GM12878 (cell line): ENCODE measurements at regions not wholly inside any gene's neighbourhood (a gene's known extent, or its start where the extent isn't known, plus 50 kb on each side); places are given as distances from the start of the nearest gene placed in this dataset.

Experiments used
- E4F1 ChIP-seq: fragments of 450-650 bp; IDR thresholded peaks from 2 replicates; pipeline ENCODE4 v1.6.1; 2018; ENCODE audit warnings: borderline replicate concordance, mild to moderate bottlenecking; ENCODE audit not compliant: partially characterized antibody
- JUND ChIP-seq: IDR thresholded peaks from 2 replicates; pipeline ENCODE4 v1.6.1; 2012; ENCODE audit warnings: low read depth, mild to moderate bottlenecking, low read length, improper control_type of control experiment, moderate library complexity
- KLF5 ChIP-seq: fragments of 450-650 bp; IDR thresholded peaks from 2 replicates; pipeline ENCODE4 v1.6.1; 2014; ENCODE audit warnings: mild to moderate bottlenecking; ENCODE audit not compliant: partially characterized antibody
- MTA3 ChIP-seq: IDR thresholded peaks from 2 replicates; pipeline ENCODE4 v1.6.1; 2012; ENCODE audit warnings: low read length, inconsistent platforms, borderline replicate concordance
- NFXL1 ChIP-seq: fragments of 450-650 bp; IDR thresholded peaks from 2 replicates; pipeline ENCODE4 v1.6.1; 2017; ENCODE audit warnings: antibody characterized with exemption, mild to moderate bottlenecking, borderline replicate concordance
- POLR2AphosphoS2 ChIP-seq: IDR thresholded peaks from 2 replicates; pipeline ENCODE4 v1.6.1; 2011; ENCODE audit warnings: low read depth, mild to moderate bottlenecking, low read length, improper control_type of control experiment, moderate library complexity
- SKIL ChIP-seq: fragments of 450-650 bp; IDR thresholded peaks from 2 replicates; pipeline ENCODE4 v1.6.1; 2017; ENCODE audit warnings: mild to moderate bottlenecking, low read depth, inconsistent platforms; ENCODE audit not compliant: poor library complexity, severe bottlenecking
- SRF ChIP-seq, 2 experiments: IDR thresholded peaks; 2 replicates each; pipeline ENCODE4 v1.6.1; 2011; ENCODE audit warnings: low read depth in 2 of 2, low read length in 2 of 2, mild to moderate bottlenecking in 1 of 2, moderate library complexity in 1 of 2
- SUPT20H ChIP-seq: IDR thresholded peaks from 2 replicates; pipeline ENCODE4 v1.6.1; 2011; ENCODE audit warnings: low read depth, mild to moderate bottlenecking, low read length, moderate library complexity, borderline replicate concordance; ENCODE audit not compliant: control insufficient read depth
- TAF1 ChIP-seq: IDR thresholded peaks from 2 replicates; pipeline ENCODE4 v1.6.1; 2011; ENCODE audit warnings: mild to moderate bottlenecking, low read depth, low read length, borderline replicate concordance
- TCF3 ChIP-seq: IDR thresholded peaks from 2 replicates; pipeline ENCODE4 v1.6.1; 2012; ENCODE audit warnings: low read depth, mild to moderate bottlenecking, low read length, borderline replicate concordance; ENCODE audit not compliant: insufficient read depth
- ZNF24 ChIP-seq: fragments of 450-650 bp; IDR thresholded peaks from 2 replicates; pipeline ENCODE4 v1.6.1; 2017; ENCODE audit warnings: antibody characterized with exemption, mild to moderate bottlenecking
- TF ChIP-seq, protein P1 (sequence below): fragments of 450-650 bp; IDR thresholded peaks from 2 replicates; pipeline ENCODE4 v1.6.1; 2016; ENCODE audit warnings: mild to moderate bottlenecking
- TF ChIP-seq, protein P2 (sequence below): fragments of 450-650 bp; formaldehyde crosslinking; IDR thresholded peaks from 2 replicates; pipeline ENCODE4 v1.4.0; 2022; ENCODE audit warnings: mild to moderate bottlenecking, moderate library complexity
- TF ChIP-seq, protein P3 (sequence below): IDR thresholded peaks from 2 replicates; pipeline ENCODE4 v1.6.1; 2012; ENCODE audit warnings: low read length, inconsistent platforms

DNA sequence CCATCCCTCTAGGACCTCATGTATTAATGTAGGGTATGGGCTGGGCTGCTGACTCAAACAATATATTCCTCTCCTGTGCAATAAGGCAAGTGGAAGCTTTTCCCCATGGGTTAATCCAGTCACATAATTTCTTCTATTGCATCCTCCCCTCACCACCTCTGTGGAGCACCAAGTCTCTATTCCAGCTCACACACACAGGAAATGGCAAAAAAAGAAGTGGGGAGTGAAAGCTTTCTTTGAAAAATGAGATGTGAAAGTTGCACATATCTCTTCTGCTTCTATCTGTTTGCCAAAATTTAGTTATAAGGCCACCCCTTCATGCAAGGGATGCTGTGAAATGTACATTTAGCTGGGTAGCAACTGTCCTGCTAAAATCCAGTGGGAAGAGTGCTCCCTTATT is 121.3 kb downstream of the CDC42EP3 start (continued):
- no peak for TF ChIP-seq E4F1
- TF ChIP-seq, protein P1, sequence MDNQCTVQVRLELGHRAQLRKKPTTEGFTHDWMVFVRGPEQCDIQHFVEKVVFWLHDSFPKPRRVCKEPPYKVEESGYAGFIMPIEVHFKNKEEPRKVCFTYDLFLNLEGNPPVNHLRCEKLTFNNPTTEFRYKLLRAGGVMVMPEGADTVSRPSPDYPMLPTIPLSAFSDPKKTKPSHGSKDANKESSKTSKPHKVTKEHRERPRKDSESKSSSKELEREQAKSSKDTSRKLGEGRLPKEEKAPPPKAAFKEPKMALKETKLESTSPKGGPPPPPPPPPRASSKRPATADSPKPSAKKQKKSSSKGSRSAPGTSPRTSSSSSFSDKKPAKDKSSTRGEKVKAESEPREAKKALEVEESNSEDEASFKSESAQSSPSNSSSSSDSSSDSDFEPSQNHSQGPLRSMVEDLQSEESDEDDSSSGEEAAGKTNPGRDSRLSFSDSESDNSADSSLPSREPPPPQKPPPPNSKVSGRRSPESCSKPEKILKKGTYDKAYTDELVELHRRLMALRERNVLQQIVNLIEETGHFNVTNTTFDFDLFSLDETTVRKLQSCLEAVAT: 0 out of 2 replicates have a peak, but pooled peaks have one; percentile 22
- no peak for TF ChIP-seq JUND
- no peak for TF ChIP-seq SKIL
- TF ChIP-seq TAF1: no peak
- TF ChIP-seq, protein P2, sequence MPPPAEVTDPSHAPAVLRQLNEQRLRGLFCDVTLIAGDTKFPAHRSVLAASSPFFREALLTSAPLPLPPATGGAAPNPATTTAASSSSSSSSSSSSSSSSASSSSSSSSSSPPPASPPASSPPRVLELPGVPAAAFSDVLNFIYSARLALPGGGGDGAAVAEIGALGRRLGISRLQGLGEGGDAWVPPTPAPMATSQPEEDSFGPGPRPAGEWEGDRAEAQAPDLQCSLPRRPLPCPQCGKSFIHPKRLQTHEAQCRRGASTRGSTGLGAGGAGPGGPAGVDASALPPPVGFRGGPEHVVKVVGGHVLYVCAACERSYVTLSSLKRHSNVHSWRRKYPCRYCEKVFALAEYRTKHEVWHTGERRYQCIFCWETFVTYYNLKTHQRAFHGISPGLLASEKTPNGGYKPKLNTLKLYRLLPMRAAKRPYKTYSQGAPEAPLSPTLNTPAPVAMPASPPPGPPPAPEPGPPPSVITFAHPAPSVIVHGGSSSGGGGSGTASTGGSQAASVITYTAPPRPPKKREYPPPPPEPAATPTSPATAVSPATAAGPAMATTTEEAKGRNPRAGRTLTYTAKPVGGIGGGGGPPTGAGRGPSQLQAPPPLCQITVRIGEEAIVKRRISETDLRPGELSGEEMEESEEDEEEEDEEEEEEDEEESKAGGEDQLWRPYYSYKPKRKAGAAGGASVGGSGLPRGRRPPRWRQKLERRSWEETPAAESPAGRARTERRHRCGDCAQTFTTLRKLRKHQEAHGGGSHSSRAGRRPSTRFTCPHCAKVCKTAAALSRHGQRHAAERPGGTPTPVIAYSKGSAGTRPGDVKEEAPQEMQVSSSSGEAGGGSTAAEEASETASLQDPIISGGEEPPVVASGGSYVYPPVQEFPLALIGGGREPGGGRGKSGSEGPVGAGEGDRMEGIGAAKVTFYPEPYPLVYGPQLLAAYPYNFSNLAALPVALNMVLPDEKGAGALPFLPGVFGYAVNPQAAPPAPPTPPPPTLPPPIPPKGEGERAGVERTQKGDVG (CRISPR knock-in tag): no peak
- TF ChIP-seq POLR2AphosphoS2: no peak
- no peak for TF ChIP-seq ZNF24
- no peak for TF ChIP-seq SRF (IDR thresholded peaks at IDR 0.05; ENCODE audit: low read depth in 2 of 2, low read length in 2 of 2)
- TF ChIP-seq TCF3: no peak
- no peak for TF ChIP-seq MTA3
- TF ChIP-seq KLF5: no peak
- no peak for TF ChIP-seq NFXL1
- no peak for TF ChIP-seq SUPT20H
- TF ChIP-seq, protein P3, sequence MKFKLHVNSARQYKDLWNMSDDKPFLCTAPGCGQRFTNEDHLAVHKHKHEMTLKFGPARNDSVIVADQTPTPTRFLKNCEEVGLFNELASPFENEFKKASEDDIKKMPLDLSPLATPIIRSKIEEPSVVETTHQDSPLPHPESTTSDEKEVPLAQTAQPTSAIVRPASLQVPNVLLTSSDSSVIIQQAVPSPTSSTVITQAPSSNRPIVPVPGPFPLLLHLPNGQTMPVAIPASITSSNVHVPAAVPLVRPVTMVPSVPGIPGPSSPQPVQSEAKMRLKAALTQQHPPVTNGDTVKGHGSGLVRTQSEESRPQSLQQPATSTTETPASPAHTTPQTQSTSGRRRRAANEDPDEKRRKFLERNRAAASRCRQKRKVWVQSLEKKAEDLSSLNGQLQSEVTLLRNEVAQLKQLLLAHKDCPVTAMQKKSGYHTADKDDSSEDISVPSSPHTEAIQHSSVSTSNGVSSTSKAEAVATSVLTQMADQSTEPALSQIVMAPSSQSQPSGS: no peak
